Glomerular visceral epithelial cell (primary cell): ENCODE measurements at regions not wholly inside any gene's neighbourhood (a gene's known extent, or its start where the extent isn't known, plus 50 kb on each side); places are given as distances from the start of the nearest gene placed in this dataset.
A peak's percentile ranks its signal among the peaks of the same experiment; 100 is the strongest.

ENCODE experiments used
- DNase-seq: peaks from one replicate; pipeline ENCODE4 v3.0.0-alpha.2; 2016; ENCODE audit errors: extremely low spot score

GRCh38 chr17:12584727-12585126 lies 81.0 kb upstream of the MYOCD start:
- DNase-seq: no peak

- DNase-seq: no peak
Measured at GRCh38 chr17:12588531-12588930, 77.2 kb upstream of the MYOCD start.

- DNase-seq: no peak
Measured at GRCh38 chr17:12590417-12590816, 75.3 kb upstream of the MYOCD start.

GRCh38 chr17:12591021-12591735 lies 74.5 kb upstream of the MYOCD start:
- DNase-seq: peak; percentile 80

- peak; percentile 83 for DNase-seq
Measured at GRCh38 chr17:12592941-12593340, 72.7 kb upstream of the MYOCD start.

GRCh38 chr17:12596961-12597360 lies 68.7 kb upstream of the MYOCD start:
- no peak for DNase-seq

- no peak for DNase-seq
Measured at GRCh38 chr17:12597895-12598294, 67.8 kb upstream of the MYOCD start.

GRCh38 chr17:12599186-12599920 lies 66.3 kb upstream of the MYOCD start:
- DNase-seq: no peak

- no peak for DNase-seq
Measured at GRCh38 chr17:12600349-12600748, 65.3 kb upstream of the MYOCD start.

- no peak for DNase-seq
Measured at GRCh38 chr17:12603566-12603965, 62.1 kb upstream of the MYOCD start.

GRCh38 chr17:12605222-12605621 lies 60.5 kb upstream of the MYOCD start:
- DNase-seq: peak; percentile 39

GRCh38 chr17:12613566-12613965 lies 52.1 kb upstream of the MYOCD start:
- DNase-seq: peak; percentile 83
